DND-41 (cell line): ENCODE measurements at regions not wholly inside any gene's neighbourhood (a gene's known extent, or its start where the extent isn't known, plus 50 kb on each side); places are given as distances from the start of the nearest gene placed in this dataset.

ENCODE experiments used
- ATAC-seq: fragments of 200-7000 bp; cut with Tn5 transposase; 3 replicates; pipeline ENCODE4 v1.9.1; 2021; ENCODE audit warnings: low read depth; ENCODE audit not compliant: insufficient read depth
- DNase-seq: peaks from one replicate; pipeline ENCODE4 v3.0.0-alpha.2; 2020
- H2AFZ ChIP-seq: 2 replicates; pipeline ENCODE4 v1.6.0; 2012; ENCODE audit warnings: low read depth, low read length
- H3K27ac ChIP-seq: 2 replicates; pipeline ENCODE4 v1.5.1; 2012; ENCODE audit warnings: low read length, inconsistent platforms
- H3K27me3 ChIP-seq: fragments of 200-600 bp; sonication (generic); 2 replicates; pipeline ENCODE4 v1.6.0; 2012; ENCODE audit warnings: low read length, mild to moderate bottlenecking, inconsistent platforms; ENCODE audit not compliant: insufficient read depth, poor library complexity
- H3K36me3 ChIP-seq: 2 replicates; pipeline ENCODE4 v1.5.1; 2012; ENCODE audit warnings: low read length, inconsistent platforms; ENCODE audit not compliant: insufficient read depth
- H3K4me1 ChIP-seq: 2 replicates; pipeline ENCODE4 v1.5.1; 2012; ENCODE audit warnings: mild to moderate bottlenecking, low read length; ENCODE audit not compliant: insufficient read depth
- H3K4me2 ChIP-seq: 2 replicates; pipeline ENCODE4 v1.6.0; 2012; ENCODE audit warnings: mild to moderate bottlenecking, moderate library complexity, low read length, inconsistent platforms; ENCODE audit not compliant: insufficient read depth
- H3K4me3 ChIP-seq, 2 experiments: fragments of 200-600 bp in 1 of 2; shearing (Covaris generic) in 1 of 2; 2 replicates each; pipeline ENCODE4 v1.5.1; 2012 to 2016; ENCODE audit warnings: inconsistent platforms in 2 of 2, low read length in 2 of 2, mild to moderate bottlenecking in 2 of 2, low read depth in 1 of 2, moderate library complexity in 1 of 2
- H3K79me2 ChIP-seq: 2 replicates; pipeline ENCODE4 v1.6.0; 2012; ENCODE audit warnings: low read length, inconsistent platforms; ENCODE audit not compliant: insufficient read depth
- H3K9ac ChIP-seq: 2 replicates; pipeline ENCODE4 v1.6.0; 2012; ENCODE audit warnings: low read depth, mild to moderate bottlenecking, inconsistent platforms, low read length, moderate library complexity
- H3K9me3 ChIP-seq: 2 replicates; pipeline ENCODE4 v1.5.1; 2012; ENCODE audit warnings: low read length, moderate library complexity, mild to moderate bottlenecking, inconsistent platforms; ENCODE audit not compliant: insufficient read depth, severe bottlenecking
- H4K20me1 ChIP-seq: 2 replicates; pipeline ENCODE4 v1.6.0; 2012; ENCODE audit warnings: low read length; ENCODE audit not compliant: insufficient read depth
- CTCF ChIP-seq: IDR thresholded peaks from 2 replicates; pipeline ENCODE4 v1.5.1; 2012; ENCODE audit warnings: borderline replicate concordance, low read length, moderate library complexity, mild to moderate bottlenecking; ENCODE audit not compliant: poor library complexity, severe bottlenecking; ENCODE audit errors: extremely low read depth
- EZH2 ChIP-seq: IDR thresholded peaks from 3 replicates; pipeline ENCODE4 v1.6.1; 2012; ENCODE audit warnings: borderline replicate concordance, low read depth, mild to moderate bottlenecking, moderate library complexity, low read length, inconsistent platforms; ENCODE audit not compliant: severe bottlenecking

- peaks cover 55% of the 10 kb centered on the region for H3K4me1 ChIP-seq
- peak overlapping the region; percentile 67 for H3K27ac ChIP-seq
- H3K79me2 ChIP-seq: no peaks in the 10 kb centered on the region
- H3K9ac ChIP-seq: no peak overlapping the region
- DNase-seq (peak; percentile 10), ATAC-seq (peak; percentile 42; the same call in 1 of the 3 replicates)
- TF ChIP-seq CTCF (no peak), EZH2 (no peak)
- H4K20me1 ChIP-seq: no peaks in the 10 kb centered on the region
- no peaks in the 10 kb centered on the region for H3K27me3 ChIP-seq
- H2AFZ ChIP-seq: no peak overlapping the region; the same call in 1 of the 2 replicates
- H3K4me3 ChIP-seq: no peak overlapping the region
- no peak overlapping the region for H3K4me2 ChIP-seq
- no peaks in the 10 kb centered on the region for H3K36me3 ChIP-seq
- H3K9me3 ChIP-seq: no peaks in the 10 kb centered on the region
Measured at GRCh38 chr3:148087601-148088371, 609.9 kb upstream of the AGTR1 start.

DNA sequence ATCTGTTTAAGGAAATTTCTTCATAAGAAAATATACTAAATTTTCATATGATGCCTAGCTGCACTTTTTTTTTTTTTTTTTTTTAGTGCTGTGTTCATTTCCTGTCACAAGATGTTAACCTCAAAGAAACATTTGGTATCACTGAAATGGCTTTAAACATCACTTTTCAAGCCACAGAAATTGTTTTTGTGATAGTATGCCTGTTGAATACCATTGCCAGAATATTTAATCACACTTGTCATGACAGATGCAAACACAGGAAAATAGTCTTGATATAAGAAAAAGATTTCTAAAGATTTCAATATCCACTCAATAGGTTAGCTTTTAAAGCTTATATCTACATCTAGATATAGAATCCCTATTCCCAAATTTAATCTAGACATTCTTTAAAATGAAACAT lies 608.5 kb upstream of the AGTR1 start:
- H3K9ac ChIP-seq: peak overlapping the region; percentile 23; the same call in 1 of the 2 replicates
- ATAC-seq: peak; percentile 57; the same call in 2 of the 3 replicates
- H3K27ac ChIP-seq: peak overlapping the region; percentile 85
- peaks cover 49% of the 10 kb centered on the region for H3K4me1 ChIP-seq
- H3K9me3 ChIP-seq: no peaks in the 10 kb centered on the region
- H3K36me3 ChIP-seq: no peaks in the 10 kb centered on the region
- peak overlapping the region; percentile 60; the same call in 1 of the 2 replicates for H2AFZ ChIP-seq
- peak overlapping the region; percentile 43 for H3K4me2 ChIP-seq
- H4K20me1 ChIP-seq: no peaks in the 10 kb centered on the region
- H3K27me3 ChIP-seq: no peaks in the 10 kb centered on the region
- H3K79me2 ChIP-seq: no peaks in the 10 kb centered on the region
- no peak for TF ChIP-seq EZH2
- no peak for TF ChIP-seq CTCF
- H3K4me3 ChIP-seq: no peak overlapping the region
- no peak for DNase-seq

- Histone ChIP-seq H3K36me3 (no peaks in the 10 kb centered on the region), H2AFZ (peak overlapping the region; percentile 60), H3K27ac (peak overlapping the region; percentile 85), H3K4me3 (no peak overlapping the region), H3K27me3 (no peaks in the 10 kb centered on the region), H3K4me2 (peak overlapping the region; percentile 43; the same call in 1 of the 2 replicates), H3K4me1 (peaks cover 42% of the 10 kb centered on the region), H3K9me3 (no peaks in the 10 kb centered on the region), H3K9ac (0 out of 2 replicates have a peak overlapping the region, but pooled peaks have one; percentile 23), H4K20me1 (no peaks in the 10 kb centered on the region), H3K79me2 (no peaks in the 10 kb centered on the region)
- no peak for TF ChIP-seq CTCF
- TF ChIP-seq EZH2: no peak
- no peak for ATAC-seq
- no peak for DNase-seq
Measured at GRCh38 chr3:148090156-148090555, 607.5 kb upstream of the AGTR1 start.
